ENCODE measurements at regions not wholly inside any gene's neighbourhood (a gene's known extent, or its start where the extent isn't known, plus 50 kb on each side); places are given as distances from the start of the nearest gene placed in this dataset.

DNA sequence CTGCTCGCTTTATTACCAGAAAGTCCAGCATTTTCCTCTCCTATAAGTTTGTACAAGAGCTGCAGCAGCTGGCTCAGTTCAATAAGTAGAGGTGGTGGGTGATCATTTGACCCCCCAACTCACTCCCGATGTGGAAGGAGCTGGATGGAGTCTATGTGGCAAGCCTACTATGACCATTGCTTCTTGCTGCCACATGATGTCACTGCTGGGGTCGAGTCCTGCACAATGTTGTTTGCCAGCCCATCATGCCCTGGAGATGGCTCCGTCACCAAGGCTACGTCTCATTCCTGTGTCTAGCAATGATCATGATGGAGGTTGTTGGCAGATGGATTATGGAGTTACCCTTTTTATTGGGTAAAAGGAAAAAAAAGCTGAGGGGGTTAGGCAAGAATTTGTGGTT lies 266.3 kb downstream of the PSAT1 start:
- DNase-seq (ENCODE audit: low read depth in 2 of 2) = no peak

DNA sequence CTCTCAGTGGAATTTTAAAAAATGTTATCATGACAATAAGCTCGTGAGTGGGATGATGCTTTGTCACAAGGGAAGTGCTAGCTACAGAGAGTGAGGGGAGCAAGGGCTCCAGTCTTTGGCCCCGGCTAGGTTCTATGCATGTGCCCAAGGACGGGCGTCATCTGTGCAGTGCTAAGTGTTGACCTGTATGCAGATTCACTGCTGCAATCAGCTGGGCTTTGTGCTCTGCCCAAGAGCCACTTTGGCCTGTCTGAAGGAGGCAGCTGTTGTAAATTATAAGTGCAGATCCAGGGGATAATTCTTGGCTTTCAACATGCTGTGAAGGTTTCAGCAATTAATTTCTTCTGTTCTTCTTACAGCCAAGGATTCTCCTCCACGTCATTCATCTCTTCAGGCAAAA lies 268.6 kb downstream of the PSAT1 start:
- no peak for DNase-seq (ENCODE audit: low read depth in 2 of 2)

DNA sequence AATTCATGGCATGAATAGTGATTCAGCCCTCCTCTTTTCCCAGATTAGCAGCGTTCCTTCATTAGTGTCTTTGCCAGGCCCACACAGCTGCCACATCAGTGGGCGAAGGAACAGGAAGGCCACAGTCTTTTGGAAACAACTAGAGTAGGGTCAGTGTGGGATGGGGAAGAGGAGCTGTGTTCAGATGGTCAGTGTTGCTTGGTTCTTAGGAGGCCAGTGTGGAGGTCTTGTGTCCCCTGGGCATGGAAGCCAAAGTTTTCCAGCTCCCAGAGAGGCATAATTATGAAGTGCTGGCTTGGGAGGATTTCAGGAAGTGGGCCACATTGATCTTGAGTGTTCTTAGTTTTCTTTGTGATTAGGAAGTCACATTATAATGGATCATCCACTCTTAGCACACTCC lies 269.6 kb downstream of the PSAT1 start:
- DNase-seq (ENCODE audit: low read depth in 2 of 2) = no peak

DNA sequence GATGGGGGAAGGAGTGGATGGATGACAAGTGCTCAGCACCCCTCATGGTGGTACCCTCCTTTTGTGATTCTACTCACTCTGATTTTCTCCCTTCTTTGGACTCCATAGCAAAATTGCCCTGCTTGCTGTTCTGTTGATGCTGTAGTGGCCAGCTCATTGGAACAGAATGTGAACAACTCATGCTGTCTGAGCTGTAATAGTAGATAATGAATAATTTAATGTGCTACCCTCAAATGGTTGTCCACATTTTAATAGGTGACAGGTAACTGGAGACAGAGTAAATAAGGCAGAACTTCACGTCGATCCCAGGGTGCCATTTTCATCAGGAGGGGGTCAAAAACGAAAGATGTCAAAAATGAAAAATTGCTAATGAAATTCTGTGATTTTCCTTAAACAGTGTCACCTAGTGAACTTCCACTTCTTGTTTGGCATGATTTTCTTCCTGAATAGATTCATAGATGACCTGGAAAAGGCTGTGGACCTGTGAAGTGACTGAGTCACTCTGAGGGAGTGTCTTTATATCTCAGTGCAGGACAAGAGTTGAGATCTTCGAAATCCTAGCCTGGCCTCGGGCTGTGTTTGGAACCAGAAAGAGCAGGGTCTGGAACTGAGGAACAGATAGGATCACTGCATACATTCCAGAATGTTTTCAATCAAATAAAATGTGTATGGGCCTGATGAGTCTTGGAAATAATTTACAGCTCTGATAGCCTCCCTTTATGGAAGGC lies 270.2 kb downstream of the PSAT1 start:
- no peak for DNase-seq (ENCODE audit: low read depth in 2 of 2)

DNA sequence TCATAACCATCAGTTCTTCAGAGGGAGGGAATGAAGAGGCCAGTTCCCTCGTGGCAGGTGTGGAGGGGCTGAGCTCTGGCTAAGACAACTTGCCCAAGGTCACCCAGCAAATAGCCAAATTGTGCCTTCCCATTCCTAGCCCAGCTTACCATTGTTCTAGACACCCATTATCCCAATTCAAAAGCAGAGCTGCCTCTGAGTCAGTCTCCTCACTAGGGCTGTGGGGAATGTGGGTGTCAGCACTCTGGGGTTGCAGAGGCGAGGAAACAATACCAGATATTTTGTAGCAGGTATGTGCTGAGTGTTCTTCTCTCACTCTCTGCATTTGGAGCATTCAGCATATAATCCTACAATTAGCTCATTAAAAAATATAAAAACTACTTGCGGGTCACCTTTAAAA lies 270.8 kb downstream of the PSAT1 start:
- DNase-seq (ENCODE audit: low read depth in 2 of 2) = no peak

DNA sequence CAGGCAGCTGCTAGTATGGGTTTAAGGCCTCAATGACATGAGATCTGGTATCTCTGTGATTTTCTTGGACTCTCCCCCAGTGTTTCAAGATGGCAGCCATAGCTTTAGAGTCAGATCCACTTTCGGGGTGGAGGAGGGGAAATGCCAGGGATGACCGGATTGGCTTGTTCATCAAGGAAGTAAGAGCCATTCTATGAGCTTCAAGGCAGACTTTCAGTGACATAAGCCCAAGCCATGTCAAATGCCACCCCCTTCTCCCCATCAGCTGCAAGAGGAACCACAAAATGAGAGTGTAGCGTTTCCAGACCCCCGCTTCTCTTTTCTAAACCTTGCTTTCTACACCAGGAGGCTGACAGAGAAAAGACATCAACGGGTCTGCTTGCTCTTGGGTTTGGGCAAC lies 271.8 kb downstream of the PSAT1 start:
- DNase-seq (ENCODE audit: low read depth in 2 of 2) = no peak

DNA sequence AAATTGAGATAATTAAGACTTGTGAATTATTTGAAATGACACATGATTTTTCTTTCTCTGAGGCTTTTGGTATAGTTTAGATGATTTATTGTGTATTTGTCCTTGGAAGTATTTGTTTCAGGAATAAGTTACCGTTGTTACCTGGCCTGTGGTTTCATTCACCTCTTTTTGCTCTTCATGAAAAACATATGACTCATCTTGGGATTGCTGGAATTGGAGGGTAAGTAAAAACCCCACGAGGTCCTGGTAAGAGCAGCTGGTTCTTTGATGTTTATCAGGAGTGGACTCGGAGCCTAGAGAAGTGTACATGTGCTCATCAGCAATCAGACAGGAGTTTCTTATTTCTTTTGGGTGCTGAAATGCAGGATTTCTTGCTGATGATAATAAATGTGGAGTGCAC lies 275.3 kb downstream of the PSAT1 start:
- DNase-seq (ENCODE audit: low read depth in 2 of 2) = no peak

DNA sequence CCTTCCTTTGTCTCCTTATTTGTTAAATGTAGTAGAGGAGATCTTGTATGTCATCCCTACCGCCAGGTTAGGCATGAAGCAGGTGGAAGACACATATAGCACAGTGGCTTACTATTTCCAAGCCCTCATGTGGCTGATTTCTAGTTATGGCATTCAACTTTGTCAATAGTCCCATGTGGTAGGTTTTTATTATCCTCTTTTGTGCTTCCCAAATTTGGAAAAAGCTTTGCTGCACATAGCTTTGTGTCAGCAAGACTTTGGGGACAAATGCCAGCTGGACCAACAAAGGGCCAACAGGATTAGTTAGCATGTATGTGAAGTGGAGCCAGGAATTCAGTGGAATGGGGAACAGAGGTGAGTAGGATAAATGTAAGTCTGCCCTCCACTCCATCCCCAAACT lies 276.3 kb downstream of the PSAT1 start:
- DNase-seq (ENCODE audit: low read depth in 2 of 2) = no peak

DNA sequence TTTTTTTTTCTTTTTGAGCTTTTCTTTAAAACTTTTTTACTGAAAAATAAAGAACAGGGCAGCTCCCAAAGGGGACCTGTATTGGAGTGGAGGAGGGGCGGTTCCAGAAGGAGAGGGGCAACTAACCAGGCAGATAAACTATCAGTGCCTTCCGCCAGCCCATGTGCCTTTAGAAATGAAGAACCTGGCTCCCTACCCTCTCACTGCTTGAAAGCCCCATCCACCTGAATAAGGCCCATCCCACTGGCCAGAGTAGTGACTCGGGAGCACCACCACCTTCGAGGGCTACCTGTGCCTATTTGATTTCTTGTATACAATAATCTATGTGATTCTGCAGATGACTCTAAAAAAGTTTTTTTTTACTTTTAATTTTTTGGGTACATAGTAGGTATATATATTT lies 276.7 kb downstream of the PSAT1 start:
- no peak for DNase-seq (ENCODE audit: low read depth in 2 of 2)

DNA sequence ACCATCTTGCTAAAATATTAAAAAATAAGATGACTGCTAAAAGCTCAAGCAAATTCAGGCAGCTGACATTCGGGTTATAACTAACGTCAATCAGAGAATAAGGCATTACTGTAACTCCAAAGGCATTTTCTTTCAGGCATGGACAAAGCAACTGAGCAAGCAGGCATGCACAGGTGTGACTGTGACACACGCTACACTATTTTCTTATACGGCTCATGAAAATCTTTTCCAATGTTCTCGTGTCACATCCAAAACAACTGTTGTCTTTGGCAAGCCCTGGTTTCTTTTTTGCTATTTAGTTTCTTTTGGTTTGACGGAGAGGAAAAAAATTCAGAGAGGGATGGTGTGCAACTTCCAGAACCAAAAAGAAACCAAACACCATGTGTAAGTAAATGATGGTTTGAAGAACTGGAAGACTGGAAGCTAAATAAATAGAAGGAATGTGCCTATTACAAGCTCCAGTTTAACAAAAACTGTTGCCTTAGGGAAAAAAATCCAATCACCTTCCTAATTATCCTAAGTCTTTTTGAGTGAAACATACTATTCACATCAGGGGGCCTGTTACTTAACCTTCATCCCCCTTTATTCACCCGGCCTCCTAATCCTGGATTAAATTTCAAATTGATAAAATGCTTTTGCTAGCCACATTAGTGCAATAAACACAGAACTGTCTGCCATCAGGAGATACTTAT lies 277.6 kb downstream of the PSAT1 start:
- no peak for DNase-seq (ENCODE audit: low read depth in 2 of 2)

DNA sequence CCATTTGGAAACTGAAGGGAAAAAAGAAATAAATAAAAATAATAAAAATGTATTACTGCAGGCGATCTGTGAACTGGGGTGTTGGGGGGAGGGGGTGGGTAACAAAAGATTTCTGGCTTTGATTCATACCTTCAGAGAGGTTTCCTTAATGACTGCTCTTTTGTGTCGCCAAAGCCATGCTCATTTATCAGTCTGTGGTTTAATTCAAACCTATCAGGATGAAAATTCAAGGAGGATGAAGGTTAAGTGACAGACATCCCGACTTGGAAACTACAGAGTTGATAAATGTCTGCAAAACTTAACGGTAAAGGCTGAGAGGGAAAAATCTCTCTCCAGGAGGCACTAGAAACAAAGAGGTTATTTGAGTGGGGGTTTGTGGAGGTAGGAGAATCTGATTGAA lies 278.2 kb downstream of the PSAT1 start:
- DNase-seq (ENCODE audit: low read depth in 2 of 2) = no peak

DNA sequence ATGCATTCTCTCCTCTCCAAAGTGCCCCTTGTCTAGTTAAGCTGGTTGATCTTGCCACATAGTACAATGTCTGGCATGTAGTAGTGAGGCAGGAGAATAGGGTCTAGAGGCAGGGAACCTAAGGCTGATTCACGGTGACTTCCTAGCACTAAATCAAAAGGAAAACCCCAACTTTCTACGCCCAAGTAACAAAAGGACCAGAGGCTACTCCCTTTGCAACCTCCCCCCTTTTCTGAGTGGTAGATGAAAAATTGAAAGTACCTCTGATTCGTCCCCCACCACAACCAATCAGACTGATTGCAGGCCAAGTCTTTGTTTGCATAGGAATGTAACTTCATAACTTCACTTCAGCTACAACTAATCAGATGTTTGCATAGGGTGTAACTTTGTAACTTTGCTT lies 278.8 kb downstream of the PSAT1 start:
- no peak for DNase-seq (ENCODE audit: low read depth in 2 of 2)

DNA sequence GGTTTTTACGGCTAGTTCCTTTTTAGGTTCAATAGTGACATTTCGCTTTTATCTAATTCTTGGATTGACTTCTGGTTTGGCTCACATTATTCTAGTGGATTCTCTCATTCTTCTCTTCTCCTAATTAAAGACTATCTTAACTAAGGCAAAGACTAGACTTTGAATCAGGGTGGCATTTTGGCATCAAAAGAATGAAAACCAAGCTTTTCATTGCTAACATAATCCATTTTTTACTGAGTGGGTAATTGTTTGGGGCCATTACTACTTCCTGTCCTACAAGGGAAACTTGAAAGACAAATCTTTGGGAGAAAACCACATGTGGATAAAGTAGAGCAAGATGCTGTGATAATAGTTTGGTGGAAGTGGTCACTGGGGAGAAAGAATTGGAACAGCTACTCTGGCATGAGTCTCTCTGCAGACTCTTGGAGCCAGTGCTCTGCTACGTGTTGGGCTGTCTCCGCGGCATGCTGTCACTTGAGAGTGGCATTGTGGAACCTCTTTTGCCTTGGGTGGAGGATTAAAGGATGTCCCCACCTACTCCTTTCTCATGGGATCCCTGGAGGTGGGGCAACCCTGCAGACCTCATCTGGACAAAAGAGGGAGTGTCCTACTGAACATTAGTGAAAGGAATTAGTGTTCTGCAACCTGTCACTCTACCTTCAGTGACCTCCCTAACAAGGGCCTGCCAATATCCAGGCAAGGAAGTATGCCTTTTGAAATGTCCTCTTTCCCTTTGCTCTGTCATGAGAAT lies 280.4 kb downstream of the PSAT1 start:
- DNase-seq (ENCODE audit: low read depth in 2 of 2) = no peak

DNA sequence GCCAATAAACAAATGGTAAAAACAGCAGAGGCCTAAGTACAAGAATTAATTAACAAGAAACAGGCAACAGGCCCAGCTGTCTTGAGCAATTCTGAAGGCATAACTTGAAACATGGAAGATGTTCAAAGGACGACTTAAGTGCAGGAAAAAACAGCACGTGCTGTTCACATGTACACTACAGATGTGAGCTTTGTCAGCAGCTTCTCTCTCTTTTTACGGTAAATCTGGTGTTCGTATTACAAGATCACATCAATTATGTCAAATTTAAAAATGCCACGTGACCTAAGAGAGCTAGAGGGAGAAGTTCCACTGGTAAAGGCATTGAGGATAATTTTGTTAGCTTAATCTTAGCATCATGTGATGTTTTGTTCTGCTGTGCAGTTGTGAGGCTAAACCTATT lies 281.1 kb downstream of the PSAT1 start:
- DNase-seq (ENCODE audit: low read depth in 2 of 2) = no peak

DNA sequence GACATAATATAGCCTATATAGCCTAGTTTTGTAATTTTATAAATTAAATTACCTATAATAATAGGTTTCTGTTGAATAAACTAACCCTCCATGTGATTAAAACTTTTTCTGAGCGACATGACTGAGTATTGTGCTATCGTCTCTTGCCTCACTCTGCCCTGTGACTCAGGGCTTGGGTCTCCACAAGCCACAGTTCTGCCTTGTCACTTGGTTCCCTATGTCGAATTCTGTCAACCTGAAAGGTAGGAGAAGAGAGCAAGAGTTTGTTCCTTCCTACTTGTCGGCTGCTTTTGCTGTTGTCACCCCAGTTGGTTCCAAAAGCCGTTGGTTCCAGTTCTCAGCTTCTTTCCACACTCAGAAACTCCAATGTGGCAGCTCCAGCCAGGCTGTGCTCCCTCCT lies 285.9 kb downstream of the PSAT1 start:
- no peak for DNase-seq (ENCODE audit: low read depth in 2 of 2)

DNA sequence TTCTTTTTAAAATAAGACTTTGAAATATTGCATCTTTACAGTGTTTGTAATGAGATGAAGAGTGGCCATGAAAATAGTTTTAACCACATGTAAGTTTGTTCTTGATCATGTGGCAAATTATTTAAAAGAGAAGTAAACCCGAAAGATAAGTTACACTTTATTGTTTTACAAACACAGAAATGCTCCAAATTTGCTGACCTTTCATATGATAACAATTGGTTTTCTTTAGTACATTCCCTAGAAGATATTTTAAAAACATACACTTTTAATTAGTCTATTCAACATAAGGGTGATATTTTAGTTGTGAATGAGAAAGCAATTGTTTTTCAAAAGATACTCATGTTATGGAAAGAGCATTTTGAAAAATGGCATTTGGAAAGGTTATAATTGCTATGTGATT lies 287.7 kb downstream of the PSAT1 start:
- no peak for DNase-seq (ENCODE audit: low read depth in 2 of 2)

DNA sequence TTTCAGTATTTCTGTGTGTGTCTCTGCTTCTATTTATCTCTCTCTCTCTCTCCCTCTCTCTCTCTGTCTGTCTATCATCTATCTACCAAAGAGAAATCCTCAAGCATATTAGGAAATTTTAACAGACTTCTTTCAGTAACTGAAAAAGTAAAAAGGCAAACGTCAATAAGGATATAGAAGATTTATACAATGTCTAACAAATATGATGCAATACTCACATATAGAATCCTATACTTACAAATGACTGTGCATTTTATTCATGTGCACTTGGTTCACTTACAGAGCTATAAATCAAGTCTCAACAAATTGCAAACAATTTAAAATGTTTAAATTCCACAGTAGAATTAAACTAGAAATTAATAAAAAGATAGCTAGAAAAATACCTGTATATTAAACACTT lies 289.0 kb downstream of the PSAT1 start:
- no peak for DNase-seq (ENCODE audit: low read depth in 2 of 2)

DNA sequence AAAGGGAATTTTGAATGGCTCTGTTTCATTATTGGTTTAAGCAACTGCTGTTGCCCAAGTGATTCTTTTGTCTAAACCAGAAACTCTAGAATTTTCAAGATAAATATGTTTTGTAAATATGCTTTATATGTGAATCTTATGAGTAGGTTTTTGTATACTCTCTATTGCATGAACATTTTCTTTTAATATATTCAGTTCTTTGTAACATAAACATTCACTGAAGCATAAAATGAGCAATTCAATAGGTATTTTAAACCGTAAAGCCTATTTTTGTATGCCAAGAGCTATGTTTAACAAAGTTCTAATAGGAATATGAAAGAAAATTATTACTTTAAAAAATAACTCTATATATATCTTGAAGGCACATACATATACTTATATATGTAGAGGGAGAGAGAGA lies 293.1 kb downstream of the PSAT1 start:
- DNase-seq (ENCODE audit: low read depth in 2 of 2) = no peak

DNA sequence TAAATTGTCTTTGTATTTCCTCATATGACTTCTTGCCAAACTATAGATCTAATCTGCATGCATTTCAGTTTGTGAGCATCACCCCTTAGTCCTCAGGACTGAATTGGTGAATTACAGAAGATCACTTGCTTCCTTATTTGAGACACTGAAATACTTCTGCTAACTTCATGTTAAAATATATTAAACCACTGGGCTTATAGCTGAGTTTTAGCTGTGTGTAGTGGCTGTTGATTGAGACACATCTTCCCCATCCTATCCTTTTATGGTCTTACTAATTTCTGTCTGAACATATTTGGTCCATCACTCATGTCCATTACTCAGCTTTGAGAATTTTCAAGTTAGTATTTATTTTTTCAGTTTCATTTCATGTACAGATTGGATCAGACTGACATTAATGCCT lies 295.9 kb downstream of the PSAT1 start:
- DNase-seq (ENCODE audit: low read depth in 2 of 2) = no peak

DNA sequence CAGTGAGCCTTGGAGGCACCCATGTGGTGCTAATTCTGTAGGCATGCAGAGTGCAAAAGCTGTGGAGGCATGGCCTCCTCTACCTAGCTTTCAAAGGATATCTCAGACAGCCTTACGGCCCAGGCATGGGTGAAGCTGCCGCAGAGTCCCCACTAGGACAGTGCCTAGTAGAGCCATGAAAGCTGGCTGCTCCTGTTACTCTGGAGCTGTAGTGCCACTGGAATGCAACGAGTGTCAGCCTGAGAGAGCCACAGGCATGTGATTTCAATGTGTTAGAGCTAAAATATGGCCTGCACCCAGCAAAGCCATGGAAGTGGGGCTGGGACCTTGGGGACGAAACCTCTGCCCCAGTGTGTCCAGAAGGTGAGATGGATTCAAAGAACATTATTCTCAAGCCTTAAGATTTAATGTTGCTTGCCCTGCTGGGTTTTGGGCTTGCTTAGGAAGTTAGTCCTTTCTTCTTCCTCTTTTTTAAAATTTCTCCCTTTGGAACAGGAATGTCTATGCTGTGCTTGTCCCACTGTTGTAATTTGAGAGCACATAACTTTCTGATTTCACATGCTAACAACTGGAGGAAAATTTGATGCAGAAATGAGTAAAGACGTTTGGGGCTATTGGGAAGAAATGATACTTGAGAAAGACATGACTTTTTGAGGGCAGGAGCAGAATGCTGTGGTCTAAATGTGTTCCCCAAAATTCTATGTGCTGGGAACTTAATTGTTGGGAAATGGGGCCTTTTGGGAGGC lies 298.4 kb downstream of the PSAT1 start:
- DNase-seq (ENCODE audit: low read depth in 2 of 2) = no peak

DNA sequence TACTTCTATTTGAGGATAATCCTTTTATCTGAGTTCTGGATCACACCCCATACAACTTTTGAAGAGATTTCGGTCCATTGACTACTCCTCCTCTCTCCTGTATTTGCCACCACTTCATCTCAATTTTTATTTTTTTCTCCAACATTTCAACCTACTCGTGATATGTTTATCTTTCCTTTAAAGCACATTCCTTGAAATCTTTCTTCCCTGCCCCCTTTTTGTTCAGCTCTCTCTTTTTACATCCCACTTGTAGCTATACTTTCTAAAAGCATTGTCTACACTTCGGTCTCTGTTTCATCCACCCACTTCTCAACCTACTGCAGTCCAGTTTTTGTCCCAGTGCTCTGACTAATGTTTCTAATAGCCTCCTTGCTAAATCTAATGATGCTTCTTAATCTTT lies 299.4 kb downstream of the PSAT1 start:
- DNase-seq (ENCODE audit: low read depth in 2 of 2) = no peak

DNA sequence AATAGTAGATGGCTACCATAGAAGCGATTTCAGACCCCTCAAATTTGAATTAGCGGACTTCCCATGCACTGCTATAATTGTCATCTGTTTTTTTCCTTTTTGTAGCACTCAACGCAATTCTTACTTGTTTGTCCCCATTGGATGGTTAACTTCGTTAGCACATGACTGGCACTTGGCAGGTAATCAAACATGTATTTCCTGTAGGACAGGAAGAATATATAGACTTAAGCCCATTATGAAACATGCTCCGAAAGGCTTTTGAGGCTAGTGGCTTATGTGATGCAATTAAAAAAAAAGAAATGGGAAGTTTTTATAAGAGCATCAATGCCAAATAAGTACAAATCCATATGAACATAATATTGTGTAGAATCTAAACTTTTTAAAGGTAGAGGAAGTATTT lies 301.2 kb downstream of the PSAT1 start:
- DNase-seq (ENCODE audit: low read depth in 2 of 2) = no peak

Measured in stimulated activated CD8-positive, alpha-beta memory T cell treated with anti-CD3 and anti-CD28 coated beads, Interleukin-7, amount 100 ng/mL, for 1 hour (primary cell).